Stimulated activated CD4-positive, alpha-beta T cell treated with anti-CD3 and anti-CD28 coated beads, Interleukin-15, amount 100 ng/mL, for 24 hours (primary cell): ENCODE measurements at regions not wholly inside any gene's neighbourhood (a gene's known extent, or its start where the extent isn't known, plus 50 kb on each side); places are given as distances from the start of the nearest gene placed in this dataset.

Source experiments
- DNase-seq: peaks from one replicate; pipeline ENCODE4 v3.0.0-alpha.2; 2020

DNA sequence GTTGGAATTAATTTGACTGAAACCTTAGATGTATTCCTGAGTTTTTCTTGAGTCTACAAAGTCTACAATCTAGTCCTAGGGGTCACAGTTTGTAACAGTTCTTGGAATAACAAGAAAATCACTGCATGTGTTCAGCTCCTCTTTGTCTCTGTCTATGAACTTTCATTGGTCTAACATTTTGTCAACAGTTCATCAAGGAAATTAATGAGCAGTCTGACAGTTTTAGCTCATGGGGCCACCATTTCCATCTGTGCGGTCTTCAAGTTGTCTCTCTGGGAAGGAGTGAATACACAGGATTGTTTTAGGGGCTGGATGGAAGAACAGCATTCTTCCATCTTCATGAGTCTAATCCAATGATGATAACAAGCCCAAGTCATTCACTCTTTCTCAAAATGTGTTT lies 276.4 kb downstream of the TMEM167A start:
- DNase-seq: no peak

DNA sequence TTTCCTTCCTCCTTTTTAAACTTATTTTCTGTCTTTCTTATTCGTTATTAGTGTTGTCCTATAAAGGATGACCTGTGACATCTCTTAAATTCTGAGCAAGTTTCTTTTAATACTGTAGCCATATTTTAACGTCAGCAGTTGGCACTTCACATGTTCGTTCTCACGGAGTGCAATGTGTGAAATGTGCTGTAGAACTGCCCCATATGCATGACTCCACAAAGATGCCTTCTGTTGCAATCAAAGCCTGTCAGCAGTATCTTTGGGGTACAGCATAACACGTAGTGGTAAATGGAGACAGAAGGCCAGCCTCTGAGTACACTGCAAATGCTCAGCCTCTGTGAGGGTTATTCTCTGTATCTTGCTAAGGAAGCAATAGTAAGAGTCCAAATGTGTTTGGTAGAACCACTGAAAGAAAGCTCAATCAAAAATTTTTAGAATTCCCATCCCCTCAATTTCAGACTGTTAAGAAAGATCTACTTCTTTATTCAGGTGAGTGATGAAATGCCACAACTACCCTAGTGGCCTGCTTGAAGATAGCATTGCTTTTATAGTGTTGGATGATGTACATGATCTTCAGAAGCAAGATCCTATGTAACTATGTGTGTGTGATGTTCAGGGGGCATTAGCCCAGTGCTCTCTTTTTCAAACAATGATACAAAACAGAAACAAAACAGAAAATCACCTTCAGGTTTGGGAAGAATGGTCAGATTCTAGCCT lies 277.7 kb downstream of the TMEM167A start:
- no peak for DNase-seq

DNA sequence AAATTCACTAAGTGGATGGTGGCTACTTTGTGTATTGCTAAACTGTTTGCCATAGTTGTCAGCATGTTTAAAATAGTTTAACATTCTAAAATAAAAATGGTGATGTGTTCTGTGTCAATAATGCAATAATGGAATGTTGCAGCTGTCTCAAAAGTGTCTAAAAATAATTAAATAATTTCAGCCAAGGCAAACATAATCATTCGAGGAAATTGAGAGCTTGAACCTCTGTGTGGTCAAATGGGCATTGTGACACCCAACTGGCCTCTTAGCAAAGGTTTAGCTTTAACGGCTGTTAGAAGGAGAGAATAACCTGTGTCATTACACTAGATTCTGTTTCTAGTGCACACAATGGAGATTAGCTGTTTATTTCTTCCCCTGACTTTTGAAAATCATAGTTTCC lies 278.5 kb downstream of the TMEM167A start:
- no peak for DNase-seq

DNA sequence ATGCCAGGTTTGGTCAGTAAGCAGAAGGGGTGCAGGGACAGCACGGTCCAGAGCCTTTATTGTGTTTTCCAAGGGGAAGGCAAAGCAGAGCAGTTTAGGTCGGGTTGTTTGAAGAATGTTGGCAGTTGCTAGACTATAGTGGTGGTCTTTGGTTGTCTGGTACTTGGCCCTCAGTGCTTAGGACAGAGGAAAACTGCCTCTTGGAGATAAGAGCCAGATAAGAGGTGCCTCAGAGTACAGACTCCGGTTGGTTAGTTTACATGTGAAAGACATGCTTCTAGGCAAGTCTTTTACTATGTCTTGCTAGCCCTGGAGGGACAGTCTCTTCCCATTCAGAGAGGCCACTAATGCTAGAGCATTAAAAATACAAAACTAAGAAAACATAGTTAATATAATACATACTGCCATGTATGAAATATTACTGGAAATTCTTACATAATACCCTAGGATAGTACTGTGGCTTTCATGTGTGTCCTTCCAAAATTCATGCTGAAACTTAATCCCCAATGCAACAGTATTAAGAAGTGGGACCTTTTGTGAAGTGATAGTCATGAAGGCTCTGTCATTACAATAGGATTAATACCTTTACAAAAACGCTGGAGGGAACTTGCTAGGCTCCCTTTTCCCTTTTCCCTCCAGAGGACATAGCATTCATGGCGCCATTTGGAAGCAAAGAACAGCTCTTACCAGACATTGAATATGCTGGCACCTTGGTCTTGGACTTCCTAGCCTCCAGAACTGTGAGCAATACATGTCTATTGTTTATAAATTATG lies 280.4 kb downstream of the TMEM167A start:
- DNase-seq: no peak

DNA sequence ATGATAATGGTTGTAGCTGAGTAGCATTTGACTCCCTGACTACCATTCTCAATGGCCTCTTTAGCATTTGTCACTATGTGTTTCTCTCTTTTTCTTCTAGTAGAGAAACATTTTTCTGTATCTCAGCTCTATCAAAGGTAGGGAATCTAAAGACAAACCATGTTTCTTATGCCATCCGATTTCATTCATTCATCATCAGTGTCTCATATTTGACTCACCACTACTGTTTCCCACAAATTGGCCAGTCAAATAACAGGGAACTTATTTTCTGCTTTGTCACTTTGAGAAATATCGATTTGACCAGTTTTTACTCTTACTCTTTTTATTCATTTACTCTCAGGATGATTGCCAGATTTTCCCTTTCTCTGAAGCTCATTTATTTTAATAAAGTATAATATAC lies 282.3 kb downstream of the TMEM167A start:
- DNase-seq: no peak

DNA sequence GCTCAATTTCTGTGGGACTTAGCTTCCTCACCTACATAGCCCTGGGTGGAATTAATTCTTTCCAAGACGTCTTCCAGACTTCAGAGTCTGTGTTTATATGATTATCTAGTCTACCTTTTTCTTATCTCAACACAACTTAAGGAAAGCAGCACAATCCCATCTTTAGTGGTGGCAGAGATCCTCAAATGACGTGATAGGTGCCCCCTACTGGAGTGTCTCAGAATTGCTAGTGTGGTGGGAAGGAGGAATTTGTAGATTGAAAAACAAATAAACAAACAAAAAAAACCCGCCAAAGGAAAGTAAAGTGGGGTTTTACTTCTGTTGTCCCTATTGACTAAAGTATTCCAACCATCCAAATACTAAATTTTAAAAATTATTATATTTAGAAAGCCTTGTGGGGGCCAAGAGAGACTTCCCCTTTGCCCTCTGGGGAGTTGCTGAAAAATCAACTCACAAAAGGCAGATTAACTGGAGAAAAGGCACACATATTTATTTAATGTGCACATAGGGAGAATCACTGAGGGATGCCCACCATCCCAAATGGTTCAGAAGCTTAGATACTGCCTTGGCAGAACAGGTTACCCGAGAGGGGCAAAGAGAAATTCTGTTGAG lies 283.3 kb downstream of the TMEM167A start:
- DNase-seq: peak; percentile 59

DNA sequence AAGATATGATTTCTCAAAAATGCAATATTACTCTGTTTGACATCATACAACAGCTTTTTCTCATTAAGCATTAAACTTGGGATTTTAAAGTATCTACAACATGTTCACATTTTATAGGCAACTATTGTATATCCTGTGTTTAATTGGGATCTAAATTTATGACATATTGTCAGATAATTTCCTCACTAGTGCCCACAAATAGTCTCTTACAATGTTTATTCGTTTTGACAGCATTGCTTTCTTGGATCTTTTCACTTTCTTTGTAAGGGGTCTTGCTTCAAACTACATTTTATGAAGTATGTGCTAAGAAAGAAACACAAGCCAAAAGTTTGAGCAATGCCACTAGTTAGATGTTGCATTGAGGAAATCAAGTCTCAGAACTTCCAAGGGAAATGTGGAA lies 285.1 kb downstream of the TMEM167A start:
- no peak for DNase-seq

DNA sequence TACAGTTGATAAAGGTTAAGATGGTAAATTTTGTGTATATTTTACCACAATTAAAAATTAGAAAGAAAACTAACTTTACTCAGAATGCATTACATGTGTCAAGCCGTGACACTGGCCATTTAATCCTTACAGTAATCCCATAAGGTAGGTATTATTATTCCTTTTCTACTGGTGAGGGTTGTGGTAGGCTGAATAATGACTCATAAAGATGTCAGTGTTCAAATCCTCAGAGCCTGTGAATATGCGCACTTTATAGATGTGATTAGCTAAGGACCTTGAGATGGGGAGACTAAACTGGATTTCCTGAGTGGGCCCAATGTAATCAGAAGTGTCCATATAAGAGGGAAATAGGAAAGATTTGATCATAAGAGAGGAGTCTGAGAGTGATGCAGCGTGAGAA lies 288.1 kb downstream of the TMEM167A start:
- DNase-seq: no peak

DNA sequence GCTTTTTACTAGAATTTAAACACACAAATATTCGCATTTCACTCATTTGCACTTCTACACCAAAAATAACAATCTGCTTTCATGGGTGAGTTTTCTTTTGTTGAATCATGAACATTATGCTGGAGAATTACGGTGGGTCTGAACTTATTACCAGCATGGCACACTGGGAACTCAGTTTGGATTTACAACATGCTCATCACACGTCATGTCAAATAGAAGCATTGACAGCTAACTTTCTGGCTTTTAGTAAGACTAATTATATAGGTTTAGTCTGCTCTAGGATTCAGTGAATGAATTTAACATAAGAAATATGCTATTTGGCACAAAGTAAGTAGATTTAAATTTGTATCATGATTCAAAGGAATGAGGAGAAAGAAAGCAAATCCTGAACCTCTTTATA lies 290.4 kb downstream of the TMEM167A start:
- no peak for DNase-seq

DNA sequence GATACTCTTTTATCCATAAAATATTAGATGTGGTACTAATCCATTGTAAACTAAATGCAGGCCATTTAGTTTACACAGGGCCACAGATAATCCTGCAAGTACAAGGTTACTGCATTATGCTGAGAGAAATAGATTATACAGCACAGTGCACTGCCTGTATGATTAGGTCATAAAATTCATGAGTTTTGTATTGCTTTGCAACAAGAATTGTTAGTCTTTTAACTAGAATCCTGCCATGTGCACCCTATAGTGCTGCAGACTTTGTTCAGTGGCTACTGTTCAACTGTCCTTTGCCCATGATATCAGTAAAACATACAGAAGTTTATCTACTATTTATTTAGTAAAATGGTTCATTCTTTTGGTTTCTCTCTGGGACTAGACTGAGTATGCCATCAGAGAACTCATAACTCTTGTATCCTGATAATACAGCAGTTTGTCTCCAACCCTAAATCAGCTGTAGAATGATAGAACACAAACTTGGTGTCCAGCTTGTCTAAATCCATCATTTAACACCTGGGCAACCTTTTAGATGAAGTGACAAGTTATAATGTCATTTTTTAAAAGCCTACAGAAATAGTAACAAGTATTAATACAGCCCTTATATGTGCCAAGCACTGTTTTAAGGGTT lies 291.2 kb downstream of the TMEM167A start:
- DNase-seq: no peak

DNA sequence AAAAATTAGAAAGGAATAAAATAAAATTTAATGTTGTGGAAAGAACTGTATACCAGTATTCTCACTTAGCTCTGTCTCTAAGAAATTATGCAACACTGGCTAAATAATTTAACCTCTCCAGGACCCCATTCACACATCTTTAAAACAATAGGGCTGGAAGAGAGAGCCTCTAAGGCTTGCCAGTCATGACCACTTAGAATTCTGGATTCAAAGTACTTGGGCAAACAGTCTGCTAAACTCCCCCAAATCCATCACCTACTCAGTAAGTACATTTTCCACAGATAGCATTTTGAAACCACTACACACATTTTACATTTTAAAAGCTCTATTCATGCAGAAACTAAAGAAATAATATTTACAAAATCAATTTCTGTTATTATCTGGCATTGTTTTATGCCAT lies 291.7 kb downstream of the TMEM167A start:
- DNase-seq: no peak

DNA sequence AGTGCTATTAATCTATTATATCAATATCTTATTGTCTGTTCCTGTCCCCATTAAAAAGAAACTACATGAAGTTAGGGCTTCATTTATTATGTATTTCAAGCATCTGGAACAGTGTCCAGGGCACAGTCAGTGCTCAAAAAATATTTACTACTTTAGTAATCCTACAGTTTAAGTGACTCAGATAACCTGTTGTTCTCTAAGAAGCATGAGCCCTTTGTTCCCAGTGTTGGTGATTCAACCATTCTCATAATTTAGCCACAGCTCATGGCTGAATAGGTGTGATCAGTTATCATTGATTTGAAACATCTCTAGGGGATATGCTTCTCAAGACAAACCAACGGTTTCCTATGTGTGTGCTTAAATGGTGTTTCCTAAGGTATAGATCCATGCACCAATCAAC lies 292.7 kb downstream of the TMEM167A start:
- no peak for DNase-seq

DNA sequence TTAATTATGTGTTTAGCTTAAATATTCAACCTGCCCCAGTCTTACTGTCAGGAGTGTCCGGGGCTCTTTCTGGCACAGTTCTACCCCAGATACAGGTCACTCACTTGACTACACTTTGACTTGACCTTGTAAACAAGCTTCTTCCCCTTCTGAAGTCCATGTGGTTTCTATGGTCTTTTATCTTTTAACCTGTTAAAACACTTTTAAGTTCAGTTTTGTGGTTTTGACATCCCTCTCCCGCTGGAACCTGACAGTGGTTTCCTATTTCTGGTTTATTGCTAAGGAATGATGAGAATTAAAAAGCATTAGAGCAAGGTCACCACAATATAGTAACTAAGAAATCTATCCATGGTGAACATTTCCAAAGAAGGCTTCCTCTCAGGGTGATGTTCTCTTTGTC lies 300.1 kb downstream of the TMEM167A start:
- no peak for DNase-seq

DNA sequence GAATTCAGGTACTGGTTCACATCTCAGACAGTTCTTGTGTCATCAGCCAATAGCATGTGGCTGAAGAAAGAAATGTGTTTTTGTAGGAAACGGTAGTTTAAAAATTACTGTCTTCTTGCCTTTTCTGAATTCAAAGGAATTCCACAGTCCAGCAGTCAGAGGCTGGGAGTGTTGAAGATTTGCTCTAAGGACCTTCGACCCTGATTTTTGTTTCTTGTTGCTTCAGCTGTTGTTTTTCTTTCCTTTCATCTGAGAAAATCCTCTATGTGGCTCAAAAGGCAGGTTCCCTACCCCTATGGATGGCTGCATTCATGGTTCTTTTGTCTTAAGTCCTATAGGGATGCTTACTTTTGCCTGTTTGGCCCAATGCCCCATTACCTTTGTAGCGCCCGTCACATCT lies 304.9 kb downstream of the TMEM167A start:
- DNase-seq: no peak

DNA sequence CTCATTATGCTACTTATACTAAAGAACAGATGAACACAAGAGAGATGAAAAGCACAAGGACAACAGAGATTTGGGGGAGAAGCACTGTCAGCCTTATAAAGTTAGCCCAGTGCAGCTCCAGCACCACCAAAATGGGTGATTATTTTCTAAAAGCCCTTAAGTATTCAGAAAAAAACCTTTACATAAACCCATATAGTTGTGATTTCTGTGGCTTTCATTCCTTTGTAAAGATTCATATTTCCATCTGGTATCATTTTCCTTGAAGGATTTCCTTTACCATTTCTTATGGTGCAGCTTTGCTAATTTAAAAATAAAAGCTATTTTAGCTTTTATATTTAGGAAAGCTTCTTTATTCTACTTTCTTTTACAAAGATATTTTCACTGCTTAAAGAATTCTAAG lies 311.0 kb downstream of the TMEM167A start:
- DNase-seq: no peak

DNA sequence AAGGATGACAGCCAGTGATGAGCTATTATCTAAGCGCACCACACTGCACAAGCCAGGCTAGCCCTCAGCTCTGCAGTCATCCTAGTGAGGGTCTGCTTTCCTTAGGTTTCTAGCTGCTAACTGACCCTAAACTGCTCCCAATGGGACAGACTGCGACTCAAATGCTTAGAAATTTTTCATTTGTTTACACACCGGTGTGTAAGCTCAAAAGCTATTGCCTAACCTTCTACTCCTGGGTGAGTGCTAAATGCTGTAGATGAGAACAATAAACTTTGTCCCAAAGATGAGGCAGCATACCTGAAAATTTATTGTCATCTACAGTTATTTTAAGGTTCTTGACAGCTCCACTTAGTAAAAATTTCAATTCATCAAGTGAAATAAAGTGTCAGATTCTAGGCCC lies 311.4 kb downstream of the TMEM167A start:
- no peak for DNase-seq

DNA sequence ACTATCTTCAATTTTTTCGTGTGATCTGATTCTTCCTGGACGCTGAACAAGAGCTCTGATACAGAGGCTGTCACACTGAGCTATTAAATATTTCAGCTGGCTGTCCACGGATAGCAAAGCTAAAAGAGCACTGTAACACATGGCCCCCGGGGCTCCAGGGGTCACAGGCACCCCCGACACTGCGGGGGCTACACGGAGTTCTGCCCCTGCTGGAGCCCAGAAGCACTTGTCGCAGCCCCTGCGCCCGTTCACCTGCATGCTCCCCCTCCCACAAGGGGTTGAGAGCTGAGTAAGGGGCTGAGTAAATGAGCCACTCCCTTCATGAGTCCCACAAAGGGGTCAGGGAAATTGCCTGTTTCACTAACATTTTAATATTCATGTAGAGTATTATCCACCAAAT lies 316.3 kb downstream of the TMEM167A start:
- no peak for DNase-seq

DNA sequence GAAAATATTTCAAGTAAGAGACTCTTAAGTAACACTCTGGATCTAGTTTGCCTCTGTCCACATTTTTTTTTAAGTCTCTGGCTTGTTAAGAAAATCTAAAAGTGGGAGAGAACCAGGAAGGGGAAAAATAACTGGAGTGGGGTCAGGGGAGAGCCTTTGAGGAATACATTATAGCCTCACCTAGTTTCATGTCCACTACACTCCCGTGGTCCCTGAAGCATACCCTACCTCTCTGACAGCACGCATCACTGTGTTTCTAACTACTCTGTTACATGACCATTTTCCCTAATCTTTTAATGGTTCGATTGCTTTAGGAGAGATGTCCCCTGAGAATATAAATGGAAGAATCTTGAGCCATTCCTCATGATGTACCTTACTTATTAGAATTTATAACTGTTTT lies 318.3 kb downstream of the TMEM167A start:
- no peak for DNase-seq

DNA sequence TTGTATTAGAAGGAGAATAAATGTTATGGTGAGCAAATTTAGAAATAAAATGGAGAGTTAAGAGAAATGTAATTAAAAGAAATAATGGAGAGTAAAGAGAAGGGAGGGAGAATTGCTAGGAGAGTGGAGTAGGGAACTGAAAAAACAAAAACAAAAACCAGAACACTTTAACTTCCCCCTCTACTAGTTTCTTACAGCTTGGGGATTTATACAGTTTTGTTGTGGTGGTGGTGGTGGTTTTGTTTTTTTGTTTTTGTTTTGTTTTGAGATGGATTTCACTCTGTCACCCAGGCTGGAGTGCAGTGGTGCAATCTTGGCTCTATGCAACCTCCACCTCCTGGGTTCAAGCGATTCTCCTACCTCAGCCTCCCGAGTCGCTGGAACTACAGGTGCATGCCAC lies 322.4 kb downstream of the TMEM167A start:
- DNase-seq: no peak

DNA sequence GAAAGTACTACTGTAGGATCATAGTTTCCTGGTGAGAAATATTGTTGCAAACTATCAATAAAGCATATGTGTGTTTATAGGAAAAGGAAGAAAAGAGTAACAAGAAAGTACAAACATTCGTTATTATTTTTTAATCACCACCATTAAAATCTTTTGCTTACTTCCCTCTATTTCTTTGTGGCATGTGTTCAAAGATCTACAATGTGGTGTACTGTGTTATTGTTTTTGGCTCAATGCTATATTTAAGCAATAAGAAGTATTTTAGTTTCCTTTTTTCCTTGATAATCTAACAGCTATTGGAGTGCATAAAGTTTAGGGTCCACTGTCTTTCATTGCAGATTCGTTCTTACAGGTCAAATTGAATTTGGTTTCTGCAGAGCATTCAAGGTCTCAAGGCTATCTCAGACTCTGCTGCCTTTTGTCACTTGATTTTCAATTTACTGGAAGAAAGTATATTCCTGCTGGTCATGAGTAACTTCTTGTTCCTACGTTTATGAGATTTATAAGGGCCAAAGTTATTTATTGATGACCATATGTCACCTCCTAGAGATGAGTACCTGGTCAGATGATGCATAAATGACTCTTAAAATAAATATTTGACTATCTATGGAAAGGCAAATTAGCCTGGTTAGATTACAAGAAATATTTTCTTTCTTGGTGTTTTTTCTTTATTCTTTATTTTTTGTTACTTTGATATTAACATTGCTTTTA lies 323.0 kb downstream of the TMEM167A start:
- DNase-seq: no peak

DNA sequence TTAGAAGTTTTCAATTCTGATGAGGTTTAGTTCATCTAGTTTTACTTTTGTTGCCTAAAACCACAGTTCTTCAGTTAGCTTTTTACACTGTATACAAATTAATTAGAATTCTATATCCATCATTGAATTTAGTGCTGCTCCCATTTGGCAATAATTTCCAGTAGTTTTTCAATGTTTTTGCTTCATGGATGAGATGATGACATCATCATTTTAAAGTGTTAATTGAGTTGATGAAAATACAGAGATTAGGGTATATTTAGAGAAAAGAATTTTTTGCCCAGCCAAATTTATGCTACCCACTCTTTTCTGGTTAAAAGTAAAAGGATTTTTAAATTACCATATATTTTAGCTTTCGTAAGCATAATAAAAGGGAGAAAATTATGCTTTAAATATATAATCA lies 323.8 kb downstream of the TMEM167A start:
- no peak for DNase-seq

DNA sequence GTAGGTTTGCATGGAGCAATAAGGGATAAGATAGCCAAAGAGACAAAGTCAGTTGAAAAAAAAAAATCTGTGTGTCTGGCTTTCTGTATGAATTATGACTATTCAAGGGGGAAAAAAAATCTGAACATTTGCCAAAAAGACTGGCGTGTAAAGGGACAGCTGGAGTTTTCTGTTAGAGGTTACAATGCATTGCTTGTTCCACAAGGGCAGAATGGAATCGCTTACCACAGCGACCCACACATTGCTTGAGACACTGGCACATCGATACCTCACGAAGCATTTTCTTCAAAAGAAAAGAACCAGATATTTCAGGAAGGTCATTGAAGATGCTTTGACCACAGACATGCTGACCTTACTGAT lies 327.8 kb downstream of the TMEM167A start:
- DNase-seq: no peak
